ENCODE measurements at regions not wholly inside any gene's neighbourhood (a gene's known extent, or its start where the extent isn't known, plus 50 kb on each side); places are given as distances from the start of the nearest gene placed in this dataset.
"Not testable (repeated sequence)": the region's sequence is repeated elsewhere in the genome, so short reads cannot be mapped to it uniquely, and the experiment has no call there.

- no peak for DNase-seq
These were observed 544.0 kb upstream of the HS3ST5 start for GRCh38 chr6:114886670-114887436.

GRCh38 chr6:114879693-114880092 lies 536.9 kb upstream of the HS3ST5 start:
- no peak for DNase-seq

GRCh38 chr6:114878091-114878490 lies 535.3 kb upstream of the HS3ST5 start:
- no peak for DNase-seq

- no peak for DNase-seq
These were observed 531.6 kb upstream of the HS3ST5 start for GRCh38 chr6:114874410-114874809.

DNA sequence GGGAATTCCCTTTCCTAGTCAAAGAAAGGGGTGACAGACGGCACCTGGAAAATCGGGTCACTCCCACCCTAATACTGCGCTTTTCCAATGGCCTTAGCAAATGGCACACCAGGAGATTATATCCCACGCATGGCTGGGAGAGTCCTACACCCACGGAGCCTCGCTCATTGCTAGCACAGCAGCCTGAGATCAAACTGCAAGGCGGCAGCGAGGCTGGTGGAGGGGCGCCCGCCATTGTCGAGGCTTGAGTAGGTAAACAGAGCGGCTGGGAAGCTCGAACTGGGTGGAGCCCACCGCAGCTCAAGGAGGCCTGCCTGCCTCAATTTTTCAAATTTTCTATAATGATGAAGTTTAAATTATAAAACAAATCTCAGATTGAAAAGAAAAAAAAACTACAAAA lies 522.7 kb upstream of the HS3ST5 start:
- DNase-seq: not testable (repeated sequence)

DNA sequence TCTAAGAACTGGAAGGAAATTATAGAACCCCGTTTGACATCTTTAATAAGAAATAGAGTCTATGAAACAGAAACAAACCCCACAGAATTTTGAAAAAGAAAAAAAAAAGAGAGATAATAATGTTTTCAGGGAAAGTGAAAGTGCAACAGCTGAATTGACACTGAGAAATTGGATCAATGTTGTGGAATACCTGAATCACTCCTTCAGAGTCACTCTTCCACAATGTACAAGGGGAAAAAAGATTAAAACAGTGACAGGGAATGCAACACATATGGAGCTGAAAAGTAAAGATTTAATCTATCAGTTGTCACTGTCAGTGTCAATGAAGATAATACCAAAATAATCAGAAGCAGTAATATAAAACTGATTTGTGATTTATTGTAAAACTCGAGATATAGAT lies 520.8 kb upstream of the HS3ST5 start:
- DNase-seq: no peak

DNA sequence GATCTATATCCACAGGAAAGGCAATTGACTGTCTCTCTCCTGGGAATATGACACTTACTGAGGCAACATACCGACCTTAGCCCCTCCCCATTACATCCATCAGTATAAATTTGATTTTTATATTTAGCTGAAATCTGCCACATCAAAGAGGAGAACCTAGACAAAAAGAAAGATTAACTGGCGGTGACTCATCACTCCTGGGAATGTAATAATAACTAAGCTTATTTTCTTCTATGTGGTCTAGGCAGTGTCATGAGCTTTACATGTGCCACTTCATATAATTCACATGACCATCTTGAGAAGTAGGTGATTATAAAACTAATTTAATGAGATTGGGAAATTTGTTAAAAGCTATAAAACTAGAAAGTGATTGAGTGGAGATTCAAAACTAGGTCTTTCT lies 520.0 kb upstream of the HS3ST5 start:
- DNase-seq: no peak

DNA sequence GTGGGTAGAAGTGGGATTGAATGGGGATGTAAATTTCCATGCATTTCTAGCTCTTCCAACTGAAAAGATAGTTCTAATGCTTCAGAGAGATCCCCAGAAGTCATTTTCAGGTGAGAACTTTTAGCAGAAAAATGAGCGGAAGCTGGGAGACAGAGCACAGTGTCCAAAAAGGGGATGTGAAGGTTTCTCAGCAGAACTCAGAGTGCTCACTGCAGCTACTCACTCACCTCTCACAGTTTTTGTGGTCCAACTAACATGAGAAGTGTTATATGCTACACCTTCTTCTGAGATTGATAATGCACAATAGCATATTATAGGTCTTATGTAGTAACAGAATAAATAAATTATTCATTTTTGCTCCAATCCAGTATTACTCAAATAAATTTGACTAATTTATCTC lies 519.2 kb upstream of the HS3ST5 start:
- DNase-seq: no peak

DNA sequence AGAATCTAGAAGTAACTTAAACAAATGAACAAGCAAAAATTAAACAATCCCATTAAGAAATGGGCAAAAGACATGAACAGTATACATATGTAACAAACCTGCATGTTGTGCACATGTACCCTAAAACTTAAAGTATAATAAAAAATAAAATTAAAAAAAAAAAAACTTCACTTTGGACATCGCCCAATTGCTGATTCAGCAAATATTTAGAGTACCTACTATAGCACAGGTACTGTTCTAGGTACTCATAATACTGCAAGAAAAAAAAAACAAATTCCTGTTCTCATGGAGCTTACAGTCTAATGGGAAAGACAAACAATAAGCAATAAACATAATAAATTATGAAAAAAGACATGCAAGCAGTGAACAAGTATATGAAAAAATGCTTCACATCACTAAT lies 501.5 kb upstream of the HS3ST5 start:
- no peak for DNase-seq

DNA sequence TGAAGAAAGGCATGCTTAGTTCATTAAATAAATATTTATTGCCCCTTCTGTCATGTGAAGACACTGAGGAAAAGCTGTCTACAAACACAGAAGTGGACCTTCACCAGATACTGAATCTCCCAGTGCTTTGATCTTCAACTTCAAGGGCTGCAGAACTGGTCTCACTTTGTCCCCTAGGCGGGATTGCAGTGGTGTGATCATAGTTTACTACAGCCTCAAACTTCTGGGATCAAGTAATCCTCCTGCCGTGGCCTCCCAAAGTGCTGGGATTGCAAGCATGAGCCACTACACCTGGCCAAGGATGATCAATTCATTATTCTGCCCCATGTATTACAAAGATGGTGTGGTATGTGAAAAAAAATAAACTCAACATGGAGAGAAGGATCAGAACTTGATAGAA lies 496.2 kb upstream of the HS3ST5 start:
- no peak for DNase-seq

- no peak for DNase-seq
These were observed 490.4 kb upstream of the HS3ST5 start for GRCh38 chr6:114833211-114833610.

- no peak for DNase-seq
These were observed 487.7 kb upstream of the HS3ST5 start for GRCh38 chr6:114830515-114830914.

- no peak for DNase-seq
These were observed 484.3 kb upstream of the HS3ST5 start for GRCh38 chr6:114827135-114827534.

GRCh38 chr6:114824409-114824808 lies 481.6 kb upstream of the HS3ST5 start:
- DNase-seq: no peak

DNA sequence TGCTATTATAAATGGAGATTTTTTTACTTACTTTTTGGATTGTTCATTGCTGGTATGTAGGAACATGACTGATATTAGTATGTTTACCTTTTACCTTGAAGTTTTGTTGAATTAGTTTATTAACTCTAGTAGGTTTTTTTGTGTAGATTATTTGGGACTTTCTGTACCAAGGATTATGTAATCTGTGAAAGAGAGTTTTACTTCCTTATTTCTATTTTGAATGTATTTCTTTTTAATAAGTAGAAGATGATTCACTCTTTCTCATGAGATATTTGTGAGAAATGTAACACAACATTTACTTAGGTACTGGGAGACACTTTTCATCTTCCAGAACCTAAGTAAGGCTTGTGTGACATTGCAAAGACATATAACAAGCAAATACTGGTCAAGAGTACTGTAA lies 473.9 kb upstream of the HS3ST5 start:
- no peak for DNase-seq

DNA sequence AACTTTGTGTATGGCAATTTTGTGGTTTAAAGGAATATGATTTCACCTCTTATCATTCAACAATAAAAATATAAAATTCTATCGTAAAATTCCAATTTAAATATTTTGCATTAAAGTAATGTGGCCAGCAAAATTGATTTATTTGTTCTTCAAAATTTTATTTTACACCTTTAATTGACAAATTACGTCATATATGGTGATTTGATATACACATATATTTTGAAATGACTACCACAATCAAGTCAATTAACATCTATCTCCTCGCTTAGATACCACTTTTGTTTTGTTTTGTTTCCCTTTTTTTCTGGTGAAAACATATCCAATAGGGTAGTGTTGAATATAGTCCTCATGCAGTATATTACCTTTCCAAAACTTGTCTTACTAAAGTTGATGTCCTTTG lies 467.6 kb upstream of the HS3ST5 start:
- no peak for DNase-seq

- not testable (repeated sequence) for DNase-seq
These were observed 462.6 kb upstream of the HS3ST5 start for GRCh38 chr6:114805426-114805825.

DNA sequence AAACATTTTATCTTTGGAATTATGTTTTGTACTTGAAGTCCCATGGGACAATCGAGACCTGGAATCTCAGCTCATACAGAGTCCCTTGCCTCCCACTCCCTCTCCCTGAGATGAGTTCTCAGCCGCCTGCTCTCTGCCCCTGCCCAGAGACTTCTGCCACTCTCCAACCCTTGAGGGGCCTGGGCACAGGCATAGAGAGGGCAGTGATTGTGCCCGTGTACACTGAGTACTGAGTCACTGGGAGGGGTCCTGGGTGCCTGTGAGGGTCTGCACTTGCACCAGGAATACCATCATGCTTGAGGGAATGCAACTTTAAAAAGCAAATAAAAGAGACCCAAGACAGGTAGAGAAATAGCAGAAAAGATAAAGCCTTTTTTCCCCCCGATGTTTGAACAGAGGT lies 453.8 kb upstream of the HS3ST5 start:
- no peak for DNase-seq

DNA sequence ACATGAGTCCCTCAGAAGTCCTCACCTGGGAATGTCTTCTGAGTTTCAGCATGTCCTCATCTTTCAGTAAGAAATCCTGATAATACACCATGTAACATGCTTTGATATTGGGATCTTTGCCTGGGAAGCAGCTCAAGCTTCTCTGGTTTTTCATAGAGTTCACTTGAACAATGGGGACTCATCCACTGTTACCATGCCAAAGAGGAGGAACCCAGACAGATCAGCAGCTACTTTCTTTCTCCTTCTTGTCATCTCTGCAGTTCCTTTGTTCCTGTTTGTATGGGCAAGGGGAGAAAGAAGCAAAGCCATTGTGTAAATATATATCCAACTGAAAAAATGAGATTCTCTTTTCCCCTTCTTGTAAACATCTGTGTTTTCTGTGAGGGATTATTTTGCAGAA lies 450.6 kb upstream of the HS3ST5 start:
- DNase-seq: no peak

GRCh38 chr6:114785235-114786127 lies 442.7 kb upstream of the HS3ST5 start:
- DNase-seq: no peak

- DNase-seq: no peak
These were observed 441.0 kb upstream of the HS3ST5 start for GRCh38 chr6:114783783-114784182.

- no peak for DNase-seq
These were observed 440.3 kb upstream of the HS3ST5 start for GRCh38 chr6:114783083-114783482.

GRCh38 chr6:114764866-114765265 lies 422.0 kb upstream of the HS3ST5 start:
- DNase-seq: no peak

DNA sequence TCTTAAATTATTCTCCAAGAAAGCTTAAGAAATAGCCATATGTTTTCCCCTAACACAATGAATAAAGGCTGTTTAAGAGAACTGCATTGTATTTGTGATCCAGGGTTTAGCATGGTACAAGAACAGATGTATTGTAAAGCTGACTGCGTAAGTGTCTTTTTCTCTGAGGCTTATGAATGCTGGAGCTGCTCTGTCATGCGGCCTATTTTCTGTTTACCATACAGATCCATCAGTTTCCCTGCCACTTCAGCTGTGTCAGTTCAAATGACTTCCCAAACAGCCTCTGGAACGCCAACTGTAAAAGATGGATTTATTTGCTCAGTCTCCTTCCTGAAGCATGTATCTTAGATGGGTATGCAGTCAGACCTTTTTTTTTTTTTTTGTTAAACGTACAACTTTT lies 419.3 kb upstream of the HS3ST5 start:
- no peak for DNase-seq
